Upper lobe of left lung (tissue), 6 donors: ENCODE measurements at regions not wholly inside any gene's neighbourhood (a gene's known extent, or its start where the extent isn't known, plus 50 kb on each side); places are given as distances from the start of the nearest gene placed in this dataset.

ENCODE experiments used
- ATAC-seq, 2 donors: fragments of 200-7000 bp; cut with Tn5 transposase; one replicate each; pipeline ENCODE4 v1.9.1; 2022; ENCODE audit warnings: mild to moderate bottlenecking in 2 of 2, moderate library complexity in 2 of 2; ENCODE audit not compliant: low FRiP score in 2 of 2
- DNase-seq, 2 donors: peaks; one replicate each; pipeline ENCODE4 v3.0.0-alpha.2; 2019 to 2020
- H3K27ac ChIP-seq, 4 donors: fragments of 200-600 bp; sonication (generic); one replicate each; pipeline ENCODE4 v1.5.1; 2016 to 2019
- H3K27me3 ChIP-seq, 4 donors: fragments of 200-600 bp; sonication (generic); one replicate each; pipeline ENCODE4 v1.5.1; 2017 to 2019
- H3K36me3 ChIP-seq, 4 donors: fragments of 200-600 bp; sonication (generic); one replicate each; pipeline ENCODE4 v1.5.1; 2016 to 2019
- H3K4me1 ChIP-seq, 4 donors: fragments of 200-600 bp; sonication (generic); one replicate each; pipeline ENCODE4 v1.5.1; 2018 to 2019
- H3K4me3 ChIP-seq, 4 donors: fragments of 200-600 bp; sonication (generic); one replicate each; pipeline ENCODE4 v1.5.1; 2017 to 2019; ENCODE audit warnings: mild to moderate bottlenecking in 2 of 4, moderate library complexity in 1 of 4
- H3K9me3 ChIP-seq, 4 donors: fragments of 200-600 bp; sonication (generic); one replicate each; pipeline ENCODE4 v1.5.1; 2018 to 2019
- EP300 ChIP-seq, 4 donors: sonication (generic); formaldehyde crosslinking; IDR thresholded peaks; one replicate each; pipeline ENCODE4 v1.5.1; 2017; ENCODE audit warnings: antibody characterized with exemption in 4 of 4, control low read depth in 2 of 4
- POLR2A ChIP-seq, 4 donors: fragments of 450-650 bp; IDR thresholded peaks; one replicate each; pipeline ENCODE4 v1.5.1; 2016 to 2017; ENCODE audit warnings: antibody characterized with exemption in 4 of 4, mild to moderate bottlenecking in 2 of 4
- POLR2AphosphoS5 ChIP-seq, 2 donors: sonication (generic); formaldehyde crosslinking; IDR thresholded peaks; one replicate each; pipeline ENCODE4 v1.5.1; 2017; ENCODE audit warnings: antibody characterized with exemption in 2 of 2
- WGBS, 2 donors: methylation state at CpG; one replicate each; pipeline ENCODE4 v1.1.5; 2017 to 2018; 5-methylcytosine and 5-hydroxymethylcytosine counted together
- TF ChIP-seq, protein P1 (sequence below), 6 experiments: fragments of 450-650 bp in 4 of 6; fragments of 200-600 bp in 2 of 6; sonication (generic) in 2 of 6; IDR thresholded peaks; one replicate each; pipeline ENCODE4 v1.5.1; 2016 to 2019; ENCODE audit warnings: antibody characterized with exemption in 6 of 6
- donor health status: DM: no; HTN: no; CAD: no; lungs with moderate emphysema.
- donor health status: DM: no; HTN: yes; CAD: no; lungs with severe emphysema.

- H3K4me3 ChIP-seq: no peak overlapping the region
- no peaks in the 10 kb centered on the region for H3K9me3 ChIP-seq
- H3K27me3 ChIP-seq: no peaks in the 10 kb centered on the region
- H3K36me3 ChIP-seq: no peaks in the 10 kb centered on the region
- TF ChIP-seq POLR2AphosphoS5 (IDR thresholded peaks at IDR 0.05): no peak
- TF ChIP-seq POLR2A (IDR thresholded peaks at IDR 0.05): no peak
- TF ChIP-seq EP300 (IDR thresholded peaks at IDR 0.05): no peak
- TF ChIP-seq, protein P1, sequence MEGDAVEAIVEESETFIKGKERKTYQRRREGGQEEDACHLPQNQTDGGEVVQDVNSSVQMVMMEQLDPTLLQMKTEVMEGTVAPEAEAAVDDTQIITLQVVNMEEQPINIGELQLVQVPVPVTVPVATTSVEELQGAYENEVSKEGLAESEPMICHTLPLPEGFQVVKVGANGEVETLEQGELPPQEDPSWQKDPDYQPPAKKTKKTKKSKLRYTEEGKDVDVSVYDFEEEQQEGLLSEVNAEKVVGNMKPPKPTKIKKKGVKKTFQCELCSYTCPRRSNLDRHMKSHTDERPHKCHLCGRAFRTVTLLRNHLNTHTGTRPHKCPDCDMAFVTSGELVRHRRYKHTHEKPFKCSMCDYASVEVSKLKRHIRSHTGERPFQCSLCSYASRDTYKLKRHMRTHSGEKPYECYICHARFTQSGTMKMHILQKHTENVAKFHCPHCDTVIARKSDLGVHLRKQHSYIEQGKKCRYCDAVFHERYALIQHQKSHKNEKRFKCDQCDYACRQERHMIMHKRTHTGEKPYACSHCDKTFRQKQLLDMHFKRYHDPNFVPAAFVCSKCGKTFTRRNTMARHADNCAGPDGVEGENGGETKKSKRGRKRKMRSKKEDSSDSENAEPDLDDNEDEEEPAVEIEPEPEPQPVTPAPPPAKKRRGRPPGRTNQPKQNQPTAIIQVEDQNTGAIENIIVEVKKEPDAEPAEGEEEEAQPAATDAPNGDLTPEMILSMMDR (IDR thresholded peaks at IDR 0.05): no peak
- DNase-seq (no peak), ATAC-seq (no peak)
- H3K27ac ChIP-seq: no peak overlapping the region
- WGBS, 2 donors: 66 to 77% methylated on average over 3 of the region's 3 CpGs
- no peaks in the 10 kb centered on the region for H3K4me1 ChIP-seq
These were observed 272.3 kb upstream of the WWC1 start for GRCh38 chr5:168019143-168019542.

- TF ChIP-seq POLR2AphosphoS5 (IDR thresholded peaks at IDR 0.05): no peak
- TF ChIP-seq EP300 (IDR thresholded peaks at IDR 0.05): no peak
- TF ChIP-seq, protein P1 (IDR thresholded peaks at IDR 0.05): no peak
- no peaks in the 10 kb centered on the region for H3K36me3 ChIP-seq
- DNase-seq (no peak), ATAC-seq (no peak)
- 25 to 32% methylated on average over 11 of the region's 11 CpGs for WGBS, 2 donors
- H3K9me3 ChIP-seq: no peaks in the 10 kb centered on the region
- H3K27me3 ChIP-seq: no peaks in the 10 kb centered on the region
- no peak overlapping the region for H3K4me3 ChIP-seq
- H3K27ac ChIP-seq: no peak overlapping the region
- no peaks in the 10 kb centered on the region for H3K4me1 ChIP-seq
These were observed 270.7 kb upstream of the WWC1 start for GRCh38 chr5:168020542-168021294.

GRCh38 chr5:168022446-168023169 is 268.8 kb upstream of the WWC1 start:
- Histone ChIP-seq H3K27me3 (no peaks in the 10 kb centered on the region), H3K9me3 (no peaks in the 10 kb centered on the region), H3K4me3 (no peak overlapping the region), H3K36me3 (no peaks in the 10 kb centered on the region), H3K4me1 (no peaks in the 10 kb centered on the region), H3K27ac (no peak overlapping the region)
- TF ChIP-seq, protein P1 (IDR thresholded peaks at IDR 0.05): no peak
- TF ChIP-seq POLR2A (IDR thresholded peaks at IDR 0.05) (no peak), POLR2AphosphoS5 (IDR thresholded peaks at IDR 0.05) (no peak), EP300 (IDR thresholded peaks at IDR 0.05) (no peak)
- DNase-seq (no peak), ATAC-seq (no peak)
- WGBS, 2 donors: 74 to 80% methylated on average over 16 of the region's 16 CpGs

GRCh38 chr5:168023191-168023590 is 268.3 kb upstream of the WWC1 start:
- DNase-seq: peak in 1 of 2 donors; percentile 86
- ATAC-seq: no peak

GRCh38 chr5:168024306-168024705 is 267.1 kb upstream of the WWC1 start:
- Histone ChIP-seq H3K27ac (no peak overlapping the region), H3K9me3 (no peaks in the 10 kb centered on the region), H3K4me3 (no peak overlapping the region), H3K27me3 (no peaks in the 10 kb centered on the region), H3K4me1 (no peaks in the 10 kb centered on the region), H3K36me3 (no peaks in the 10 kb centered on the region)
- ATAC-seq: no peak
- no peak for DNase-seq
- no peak for TF ChIP-seq POLR2A (IDR thresholded peaks at IDR 0.05)
- TF ChIP-seq, protein P1 (IDR thresholded peaks at IDR 0.05): no peak
- no peak for TF ChIP-seq POLR2AphosphoS5 (IDR thresholded peaks at IDR 0.05)
- no peak for TF ChIP-seq EP300 (IDR thresholded peaks at IDR 0.05)
- 91 to 94% methylated on average over 7 of the region's 7 CpGs for WGBS, 2 donors

More at GRCh38 chr5:168023191-168023590, 268.3 kb upstream of the WWC1 start:
- Histone ChIP-seq H3K36me3 (no peaks in the 10 kb centered on the region), H3K27ac (no peak overlapping the region), H3K4me1 (no peaks in the 10 kb centered on the region), H3K4me3 (no peak overlapping the region), H3K27me3 (no peaks in the 10 kb centered on the region), H3K9me3 (no peaks in the 10 kb centered on the region)
- 66 to 67% methylated on average over 7 to 15 of the region's 15 CpGs for WGBS, 2 donors
- TF ChIP-seq POLR2AphosphoS5 (IDR thresholded peaks at IDR 0.05): no peak
- TF ChIP-seq POLR2A (IDR thresholded peaks at IDR 0.05): no peak
- TF ChIP-seq EP300 (IDR thresholded peaks at IDR 0.05): no peak
